Small intestine (tissue), 7 donors: ENCODE measurements at regions not wholly inside any gene's neighbourhood (a gene's known extent, or its start where the extent isn't known, plus 50 kb on each side); places are given as distances from the start of the nearest gene placed in this dataset.

Experiments
- DNase-seq, 2 donors: peaks; one replicate each; pipeline versions ENCODE4 v3.0.0 to v3.0.0-alpha.2; 2013
- FAIRE-seq: peaks from 2 replicates; lab custom pipeline; 2012; peaks lifted over from hg19 to GRCh38; lab: Jason Lieb, UNC
- H3K27ac ChIP-seq, 3 donors: one replicate each; pipeline ENCODE4 v1.5.1; 2013; ENCODE audit warnings: low read length in 2 of 3, mild to moderate bottlenecking in 2 of 3, control low read depth in 1 of 3, inconsistent platforms in 1 of 3, low read depth in 1 of 3, moderate library complexity in 1 of 3
- H3K27me3 ChIP-seq, 3 donors: one replicate each; pipeline ENCODE4 v1.6.1; 2013; ENCODE audit warnings: low read length in 3 of 3, inconsistent platforms in 1 of 3; ENCODE audit not compliant: control insufficient read depth in 3 of 3, insufficient read depth in 3 of 3
- H3K36me3 ChIP-seq, 3 donors: one replicate each; pipeline ENCODE4 v1.6.1; 2013; ENCODE audit warnings: low read length in 3 of 3, inconsistent platforms in 1 of 3, low read depth in 1 of 3, mild to moderate bottlenecking in 1 of 3, moderate library complexity in 1 of 3; ENCODE audit not compliant: control insufficient read depth in 3 of 3, insufficient read depth in 2 of 3
- H3K4me1 ChIP-seq, 3 donors: one replicate each; pipeline ENCODE4 v1.6.1; 2013; ENCODE audit warnings: low read length in 2 of 3, inconsistent platforms in 1 of 3, low read depth in 1 of 3, mild to moderate bottlenecking in 1 of 3, moderate library complexity in 1 of 3; ENCODE audit not compliant: control insufficient read depth in 3 of 3, insufficient read depth in 2 of 3
- H3K4me3 ChIP-seq, 3 donors: one replicate each; pipeline ENCODE4 v1.5.1; 2013; ENCODE audit warnings: low read length in 3 of 3, control low read depth in 1 of 3, inconsistent platforms in 1 of 3, low read depth in 1 of 3, mild to moderate bottlenecking in 1 of 3, moderate library complexity in 1 of 3
- H3K9me3 ChIP-seq, 2 donors: one replicate each; pipeline ENCODE4 v1.6.1; 2013; ENCODE audit warnings: low read depth in 1 of 2, low read length in 1 of 2; ENCODE audit not compliant: control insufficient read depth in 2 of 2, insufficient read depth in 1 of 2
- WGBS, 3 donors: extraction: QIAGEN DNeasy Blood & Tissue Kit; methylation state at CpG; one replicate each; pipeline ENCODE4 v1.1.7; 2013; 5-methylcytosine and 5-hydroxymethylcytosine counted together
- donor health status: healthy with polysubstance abuse.
- donor health status: control.
- donor health status: control.
- donor health status: Bipolar disorder and iron deficiency.
- donor health status: healthy.

GRCh38 chr2:217273162-217273561 lies 413.3 kb upstream of the TNP1 start:
- WGBS, 3 donors: 59 to 70% (median 63%) methylated on average over 4 of the region's 4 CpGs
- no peak overlapping the region for H3K27ac ChIP-seq
- H3K36me3 ChIP-seq: no peaks in the 10 kb centered on the region
- H3K4me3 ChIP-seq: no peak overlapping the region
- H3K4me1 ChIP-seq: no peaks in the 10 kb centered on the region
- FAIRE-seq (no peak), DNase-seq (no peak)
- no peaks in the 10 kb centered on the region for H3K27me3 ChIP-seq
- no peaks in the 10 kb centered on the region for H3K9me3 ChIP-seq

- Histone ChIP-seq H3K36me3 (no peaks in the 10 kb centered on the region), H3K27ac (no peak overlapping the region), H3K4me1 (no peaks in the 10 kb centered on the region), H3K9me3 (peaks cover 0 to 4% of the 10 kb centered on the region in 2 donors), H3K4me3 (no peak overlapping the region), H3K27me3 (no peaks in the 10 kb centered on the region)
- no peak for DNase-seq
- 68 to 88% (median 69%) methylated on average over 3 of the region's 3 CpGs for WGBS, 3 donors
- FAIRE-seq: no peak
Observed at GRCh38 chr2:217271813-217272212, 411.9 kb upstream of the TNP1 start.

- Histone ChIP-seq H3K27ac (no peak overlapping the region), H3K4me3 (no peak overlapping the region), H3K4me1 (no peaks in the 10 kb centered on the region), H3K9me3 (peaks cover 0 to 4% of the 10 kb centered on the region in 2 donors), H3K36me3 (no peaks in the 10 kb centered on the region), H3K27me3 (no peaks in the 10 kb centered on the region)
- DNase-seq (no peak), FAIRE-seq (no peak)
- whole genome bisulfite sequencing, 3 donors: 86 to 87% (median 86%) methylated on average over 1 of the region's 1 CpG
Observed at GRCh38 chr2:217270485-217271121, 410.7 kb upstream of the TNP1 start.

DNA sequence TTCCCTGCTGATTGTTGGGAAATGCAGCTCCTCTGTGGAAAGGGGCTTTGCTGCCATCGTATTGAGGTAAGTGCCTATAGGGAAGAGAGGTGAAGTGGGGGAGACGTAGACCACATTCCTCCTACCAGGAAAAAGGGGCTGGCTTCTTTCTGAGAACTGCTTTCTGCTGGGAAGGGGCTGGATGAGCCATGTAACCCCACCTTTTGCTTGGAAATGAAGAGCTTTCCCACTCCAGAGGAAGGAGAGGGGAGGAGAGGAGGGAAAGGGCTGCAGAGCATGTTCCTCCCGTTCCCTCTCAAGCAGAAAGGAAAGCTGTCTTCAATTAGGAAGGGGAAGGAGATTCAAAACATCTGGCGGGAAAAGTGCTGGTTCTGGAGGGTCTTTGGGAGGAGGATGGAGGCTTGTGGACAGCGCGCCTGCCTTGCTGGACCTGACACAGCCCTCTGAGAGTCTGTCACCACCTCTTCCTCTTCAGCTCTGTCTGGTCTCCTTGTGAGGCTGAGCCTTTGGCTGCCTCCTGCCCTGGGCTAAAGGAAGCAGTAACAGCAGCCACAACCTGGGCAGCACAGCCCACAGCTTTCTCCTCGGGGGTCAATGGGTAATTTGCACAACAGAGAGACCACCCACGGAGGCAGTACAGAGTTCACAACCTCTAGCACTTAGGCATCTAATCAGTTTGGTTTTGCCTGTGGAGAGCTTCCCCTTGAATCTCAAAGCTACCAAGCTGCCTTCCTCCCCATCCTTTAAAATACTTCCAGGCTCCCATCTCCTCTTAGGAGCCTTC lies 410.0 kb upstream of the TNP1 start:
- no peaks in the 10 kb centered on the region for H3K36me3 ChIP-seq
- no peak for FAIRE-seq
- WGBS, 3 donors: 51 to 61% (median 56%) methylated on average over 8 of the region's 8 CpGs

GRCh38 chr2:217268978-217269377 lies 409.1 kb upstream of the TNP1 start:
- no peak for FAIRE-seq
- no peaks in the 10 kb centered on the region for H3K27me3 ChIP-seq
- H3K36me3 ChIP-seq: no peaks in the 10 kb centered on the region
- H3K4me1 ChIP-seq: no peaks in the 10 kb centered on the region
- no peak overlapping the region for H3K4me3 ChIP-seq
- no peak overlapping the region for H3K27ac ChIP-seq
- DNase-seq: no peak
- H3K9me3 ChIP-seq: peaks cover 0 to 4% of the 10 kb centered on the region in 2 donors
- WGBS, 3 donors: 85 to 88% (median 87%) methylated on average over 7 of the region's 7 CpGs

More for the DNA sequence above, 410.0 kb upstream of the TNP1 start:
- Histone ChIP-seq H3K27ac (no peak overlapping the region), H3K4me1 (no peaks in the 10 kb centered on the region), H3K27me3 (no peaks in the 10 kb centered on the region), H3K4me3 (no peak overlapping the region), H3K9me3 (peaks cover 0 to 4% of the 10 kb centered on the region in 2 donors)
- no peak for DNase-seq

GRCh38 chr2:217267758-217268157 lies 407.9 kb upstream of the TNP1 start:
- Histone ChIP-seq H3K9me3 (peaks cover 0 to 4% of the 10 kb centered on the region in 2 donors), H3K4me1 (no peaks in the 10 kb centered on the region), H3K27me3 (no peaks in the 10 kb centered on the region), H3K27ac (no peak overlapping the region), H3K36me3 (no peaks in the 10 kb centered on the region), H3K4me3 (no peak overlapping the region)
- DNase-seq (no peak), FAIRE-seq (no peak)
- 84 to 92% (median 84%) methylated on average over 1 of the region's 1 CpG for WGBS, 3 donors

GRCh38 chr2:217263756-217264155 lies 403.9 kb upstream of the TNP1 start:
- no peak for DNase-seq
- Histone ChIP-seq H3K4me3 (no peak overlapping the region), H3K9me3 (peaks cover 0 to 4% of the 10 kb centered on the region in 2 donors), H3K36me3 (no peaks in the 10 kb centered on the region), H3K27ac (no peak overlapping the region), H3K27me3 (no peaks in the 10 kb centered on the region), H3K4me1 (no peaks in the 10 kb centered on the region)
- 31 to 44% (median 32%) methylated on average over 3 of the region's 3 CpGs for WGBS, 3 donors
- FAIRE-seq: no peak

DNA sequence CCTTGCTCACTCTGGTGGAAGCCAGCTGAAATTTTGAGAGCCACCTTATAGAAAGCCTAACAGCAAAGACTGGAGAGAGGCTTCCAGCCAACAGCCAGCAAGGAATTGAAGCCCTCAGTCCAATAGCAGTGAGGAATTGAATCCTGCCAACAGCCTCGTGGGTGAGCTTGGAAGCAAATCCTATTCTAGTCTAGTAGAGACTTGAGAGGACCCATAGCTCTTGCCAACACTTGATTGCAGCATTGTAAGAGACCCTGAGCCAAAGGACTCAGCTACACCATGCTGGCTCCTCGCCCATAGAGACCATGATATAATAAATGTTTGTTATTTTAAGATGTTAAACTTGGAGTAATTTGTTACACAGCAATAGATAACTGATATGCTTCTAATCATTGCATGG lies 403.0 kb upstream of the TNP1 start:
- no peak for FAIRE-seq
- Histone ChIP-seq H3K4me1 (no peaks in the 10 kb centered on the region), H3K27me3 (no peaks in the 10 kb centered on the region), H3K27ac (no peak overlapping the region), H3K9me3 (peaks cover 0 to 4% of the 10 kb centered on the region in 2 donors), H3K4me3 (no peak overlapping the region), H3K36me3 (no peaks in the 10 kb centered on the region)
- WGBS, 3 donors: 28 to 43% (median 41%) methylated on average over 2 of the region's 2 CpGs
- DNase-seq: no peak
